Endodermal cell (in vitro differentiated cells): ENCODE measurements at regions not wholly inside any gene's neighbourhood (a gene's known extent, or its start where the extent isn't known, plus 50 kb on each side); places are given as distances from the start of the nearest gene placed in this dataset.

ENCODE experiments used
- DNase-seq: peaks from one replicate; pipeline ENCODE4 v3.0.0-alpha.2; 2017
- H3K27ac ChIP-seq: 2 replicates; pipeline ENCODE4 v1.5.1; 2013; ENCODE audit warnings: mild to moderate bottlenecking, low read depth, low read length, moderate library complexity
- H3K27me3 ChIP-seq: 2 replicates; pipeline ENCODE4 v1.6.1; 2013; ENCODE audit warnings: mild to moderate bottlenecking, low read length, moderate library complexity; ENCODE audit not compliant: insufficient read depth, control insufficient read depth, poor library complexity, severe bottlenecking
- H3K36me3 ChIP-seq: 2 replicates; pipeline ENCODE4 v1.7.0; 2013; ENCODE audit warnings: mild to moderate bottlenecking, low read length, moderate library complexity; ENCODE audit not compliant: control insufficient read depth, insufficient read depth
- H3K4me1 ChIP-seq: one replicate; pipeline ENCODE4 v1.7.0; 2013; ENCODE audit warnings: low read length; ENCODE audit not compliant: control insufficient read depth, insufficient read depth
- H3K4me3 ChIP-seq: 2 replicates; pipeline ENCODE4 v1.5.1; 2013; ENCODE audit warnings: mild to moderate bottlenecking, low read length, moderate library complexity
- H3K9ac ChIP-seq: 2 replicates; pipeline ENCODE4 v1.6.1; 2013; ENCODE audit warnings: mild to moderate bottlenecking, low read length, moderate library complexity; ENCODE audit not compliant: poor library complexity, severe bottlenecking; ENCODE audit errors: extremely low read depth
- H3K9me3 ChIP-seq: 2 replicates; pipeline ENCODE4 v1.6.1; 2013; ENCODE audit warnings: mild to moderate bottlenecking, low read length, moderate library complexity; ENCODE audit not compliant: control insufficient read depth
- H3K27ac Mint-ChIP-seq: 2 replicates; pipeline ENCODE4 v1.8.0; 2020; ENCODE audit warnings: mixed read lengths
- H3K27me3 Mint-ChIP-seq: 2 replicates; pipeline ENCODE4 v1.8.0; 2021; ENCODE audit warnings: mild to moderate bottlenecking, mixed read lengths; ENCODE audit not compliant: insufficient read depth
- H3K36me3 Mint-ChIP-seq: 2 replicates; pipeline ENCODE4 v1.8.0; 2020; ENCODE audit warnings: low read depth, mixed read lengths
- H3K4me1 Mint-ChIP-seq: 2 replicates; pipeline ENCODE4 v1.8.0; 2020; ENCODE audit warnings: mixed read lengths
- H3K4me3 Mint-ChIP-seq: 2 replicates; pipeline ENCODE4 v1.8.0; 2020; ENCODE audit warnings: mild to moderate bottlenecking, moderate library complexity, mixed read lengths
- H3K9me3 Mint-ChIP-seq: 2 replicates; pipeline ENCODE4 v1.8.0; 2020; ENCODE audit warnings: mild to moderate bottlenecking, mixed read lengths
- CTCF ChIP-seq: fragments of 200-600 bp; sonication (generic); conservative IDR thresholded peaks from 2 replicates; pipeline ENCODE4 v1.5.0; 2021; ENCODE audit warnings: antibody characterized with exemption, mild to moderate bottlenecking
- WGBS, 2 experiments: methylation state at CpG; one replicate each; pipeline versions ENCODE4 v1.1.5 to v1.1.7; 2013; ENCODE audit warnings: missing lambda C conversion rate in 2 of 2, mixed read lengths in 1 of 2; ENCODE audit not compliant: insufficient coverage in 1 of 2, insufficient read length in 1 of 2; 5-methylcytosine and 5-hydroxymethylcytosine counted together

DNA sequence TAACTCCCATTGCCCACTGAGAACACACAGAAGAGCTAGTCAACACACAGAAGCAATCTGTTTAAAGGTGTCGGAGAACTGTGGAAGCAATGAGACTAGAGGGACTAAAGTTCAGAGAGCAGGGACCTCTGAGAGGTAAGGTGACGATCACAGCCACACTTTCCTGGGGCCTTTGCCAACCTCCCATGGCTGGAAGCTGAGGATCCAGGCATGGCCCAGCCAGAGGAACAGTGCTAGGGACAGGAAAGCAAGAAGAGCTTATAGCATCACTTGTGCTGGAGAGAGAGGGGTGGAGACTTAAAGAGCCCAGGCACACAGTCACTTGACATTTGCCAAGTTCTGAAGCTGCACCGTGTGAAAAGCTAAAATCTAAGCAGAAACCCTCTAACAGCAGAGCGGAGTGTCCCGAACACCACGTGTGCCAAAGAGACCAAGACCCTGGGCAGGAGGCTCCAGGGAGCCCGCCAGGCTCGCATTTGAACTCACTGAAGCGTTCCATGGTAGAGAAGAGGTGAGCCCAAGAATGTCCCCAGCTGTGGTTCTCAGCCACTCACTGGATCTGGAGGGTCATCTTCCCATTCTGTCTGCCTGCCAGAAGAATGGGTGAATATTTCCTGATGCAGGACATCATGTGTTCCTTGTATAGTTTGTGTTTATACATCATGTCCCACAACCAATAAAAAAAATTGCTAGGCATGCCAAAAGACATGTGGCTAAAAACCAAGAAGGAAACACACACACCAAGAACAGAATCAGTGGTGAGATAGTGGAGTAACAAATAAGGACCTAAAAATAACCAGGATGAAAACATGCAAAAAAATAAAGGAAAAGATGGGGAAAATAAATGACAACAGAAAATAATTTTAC lies 174.0 kb upstream of the C14orf180 start:
- no peak for DNase-seq
- TF ChIP-seq CTCF = no peak
- H3K36me3 ChIP-seq = no peaks in the 10 kb centered on the region
- no peak overlapping the region for H3K27ac ChIP-seq
- H3K27me3 ChIP-seq = no peaks in the 10 kb centered on the region
- H3K27me3 Mint-ChIP-seq = no peaks in the 10 kb centered on the region
- peaks cover 11% of the 10 kb centered on the region for H3K9me3 ChIP-seq
- H3K4me1 Mint-ChIP-seq = no peaks in the 10 kb centered on the region
- H3K9me3 Mint-ChIP-seq = peaks cover 11% of the 10 kb centered on the region
- WGBS, 2 experiments = 92 to 94% methylated on average over 8 to 9 of the region's 9 CpGs
- H3K4me3 ChIP-seq = no peak overlapping the region
- H3K4me1 ChIP-seq = no peaks in the 10 kb centered on the region
- no peak overlapping the region for H3K4me3 Mint-ChIP-seq
- no peak overlapping the region for H3K27ac Mint-ChIP-seq
- H3K9ac ChIP-seq = no peak overlapping the region
- no peaks in the 10 kb centered on the region for H3K36me3 Mint-ChIP-seq

- Histone ChIP-seq H3K4me1 (no peaks in the 10 kb centered on the region), H3K27ac (no peak overlapping the region), H3K27me3 (no peaks in the 10 kb centered on the region), H3K36me3 (no peaks in the 10 kb centered on the region), H3K9ac (no peak overlapping the region), H3K9me3 (peaks cover 11% of the 10 kb centered on the region), H3K4me3 (no peak overlapping the region)
- Mint-ChIP-seq H3K27ac (no peak overlapping the region), H3K4me1 (no peaks in the 10 kb centered on the region), H3K36me3 (no peaks in the 10 kb centered on the region), H3K4me3 (no peak overlapping the region), H3K9me3 (peaks cover 12% of the 10 kb centered on the region), H3K27me3 (no peaks in the 10 kb centered on the region)
- 90 to 95% methylated on average over 5 of the region's 5 CpGs for WGBS, 2 experiments
- TF ChIP-seq CTCF = no peak
- no peak for DNase-seq
Measured at GRCh38 chr14:104406831-104407230, 172.7 kb upstream of the C14orf180 start.

GRCh38 chr14:104416383-104416782 lies 163.2 kb upstream of the C14orf180 start:
- WGBS, 2 experiments = 69 to 88% methylated on average over 1 of the region's 1 CpG
- no peak overlapping the region for H3K4me3 Mint-ChIP-seq

More at GRCh38 chr14:104416383-104416782, 163.2 kb upstream of the C14orf180 start:
- Mint-ChIP-seq H3K9me3 (peaks cover 4% of the 10 kb centered on the region), H3K27me3 (peaks cover 13% of the 10 kb centered on the region), H3K27ac (no peak overlapping the region), H3K4me1 (peaks cover 4% of the 10 kb centered on the region), H3K36me3 (no peaks in the 10 kb centered on the region)
- Histone ChIP-seq H3K4me1 (no peaks in the 10 kb centered on the region), H3K27me3 (no peaks in the 10 kb centered on the region), H3K4me3 (no peak overlapping the region), H3K9ac (no peak overlapping the region), H3K27ac (no peak overlapping the region), H3K36me3 (no peaks in the 10 kb centered on the region), H3K9me3 (no peaks in the 10 kb centered on the region)
- no peak for DNase-seq
- TF ChIP-seq CTCF = no peak
